Cardiac fibroblast (primary cell): ENCODE measurements at regions not wholly inside any gene's neighbourhood (a gene's known extent, or its start where the extent isn't known, plus 50 kb on each side); places are given as distances from the start of the nearest gene placed in this dataset.

Experiments used
- DNase-seq, 2 donors: peaks; one replicate each; pipeline versions ENCODE4 v3.0.0 to v3.0.0-alpha.2; 2010; ENCODE audit warnings: low read depth in 2 of 2
- H3K4me3 ChIP-seq, 2 donors: replicated peaks in 1 of 2; 1 replicate in 1 of 2; 2 replicates in 1 of 2; pipeline ENCODE4 v1.5.1; 2011; ENCODE audit warnings: low read depth in 2 of 2, low read length in 2 of 2, mild to moderate bottlenecking in 2 of 2, moderate library complexity in 1 of 2
- TF ChIP-seq, protein P1 (sequence below): IDR thresholded peaks from one replicate; pipeline ENCODE4 v1.5.1; 2011; ENCODE audit warnings: low read depth, mild to moderate bottlenecking, low read length, inconsistent platforms

DNA sequence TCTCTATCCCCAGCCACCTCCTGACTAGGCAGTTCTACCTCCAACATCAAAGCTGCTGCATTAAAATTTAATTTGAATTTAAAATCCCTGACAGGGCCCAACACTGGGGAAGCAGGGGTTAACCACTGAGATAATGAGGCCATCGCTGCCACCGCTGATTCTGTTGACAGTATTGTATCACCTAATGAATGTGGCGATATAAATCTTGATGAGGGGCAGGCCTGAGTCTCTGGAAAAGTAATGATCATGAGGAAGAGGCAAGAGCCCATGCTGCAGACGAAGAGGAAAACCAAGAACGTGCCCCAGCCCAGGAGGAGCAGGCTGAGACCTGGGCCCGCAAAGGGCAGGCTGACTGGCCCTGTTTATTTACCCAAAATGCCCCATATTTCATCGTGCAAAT, 251.4 kb upstream of the ZFHX3 start:
- DNase-seq = no peak
- no peak overlapping the region for H3K4me3 ChIP-seq
- TF ChIP-seq, protein P1, sequence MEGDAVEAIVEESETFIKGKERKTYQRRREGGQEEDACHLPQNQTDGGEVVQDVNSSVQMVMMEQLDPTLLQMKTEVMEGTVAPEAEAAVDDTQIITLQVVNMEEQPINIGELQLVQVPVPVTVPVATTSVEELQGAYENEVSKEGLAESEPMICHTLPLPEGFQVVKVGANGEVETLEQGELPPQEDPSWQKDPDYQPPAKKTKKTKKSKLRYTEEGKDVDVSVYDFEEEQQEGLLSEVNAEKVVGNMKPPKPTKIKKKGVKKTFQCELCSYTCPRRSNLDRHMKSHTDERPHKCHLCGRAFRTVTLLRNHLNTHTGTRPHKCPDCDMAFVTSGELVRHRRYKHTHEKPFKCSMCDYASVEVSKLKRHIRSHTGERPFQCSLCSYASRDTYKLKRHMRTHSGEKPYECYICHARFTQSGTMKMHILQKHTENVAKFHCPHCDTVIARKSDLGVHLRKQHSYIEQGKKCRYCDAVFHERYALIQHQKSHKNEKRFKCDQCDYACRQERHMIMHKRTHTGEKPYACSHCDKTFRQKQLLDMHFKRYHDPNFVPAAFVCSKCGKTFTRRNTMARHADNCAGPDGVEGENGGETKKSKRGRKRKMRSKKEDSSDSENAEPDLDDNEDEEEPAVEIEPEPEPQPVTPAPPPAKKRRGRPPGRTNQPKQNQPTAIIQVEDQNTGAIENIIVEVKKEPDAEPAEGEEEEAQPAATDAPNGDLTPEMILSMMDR = no peak

DNA sequence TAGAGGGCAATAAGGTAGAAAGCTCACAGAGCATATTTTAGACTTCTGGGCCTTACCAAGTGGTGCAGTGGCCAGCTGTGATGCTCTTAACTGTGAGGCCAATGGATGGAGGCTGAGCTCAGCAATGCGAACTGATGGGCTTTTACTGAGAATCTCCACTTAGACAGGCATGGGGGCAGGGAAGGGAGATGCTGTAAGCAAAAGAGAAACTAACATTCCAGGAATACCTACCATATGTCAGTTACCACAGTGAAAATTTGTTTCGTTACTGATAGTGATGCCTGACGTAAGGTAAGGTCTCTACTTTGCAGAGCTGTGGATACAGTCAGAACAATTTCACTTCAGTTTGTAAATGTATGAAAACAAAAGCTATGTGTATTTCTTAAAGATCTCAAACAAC, 250.6 kb upstream of the ZFHX3 start:
- TF ChIP-seq, protein P1 = no peak
- H3K4me3 ChIP-seq = no peak overlapping the region
- DNase-seq = peak; percentile 5

GRCh38 chr16:73290258-73290657, 242.3 kb upstream of the ZFHX3 start:
- DNase-seq = no peak
- TF ChIP-seq, protein P1 = no peak

DNA sequence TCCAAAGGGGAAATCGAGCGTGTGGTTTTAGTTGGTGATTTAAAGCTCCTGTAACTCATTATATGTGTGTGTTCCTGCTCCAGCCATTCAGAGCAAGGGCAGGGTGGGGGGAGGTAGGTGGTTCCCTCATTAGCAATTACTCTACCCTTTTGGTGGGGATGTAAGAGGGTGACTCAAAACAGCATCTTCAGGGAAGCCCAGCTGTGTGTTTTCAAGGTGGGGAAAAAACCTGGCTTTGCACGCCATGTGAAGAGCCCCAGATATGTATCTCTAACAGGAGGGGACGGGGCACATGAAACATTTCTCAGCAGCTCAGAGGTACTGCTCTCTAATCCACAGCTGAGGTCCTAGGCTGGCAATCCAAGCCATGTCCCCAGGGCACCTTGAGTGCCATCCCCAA, 241.3 kb upstream of the ZFHX3 start:
- no peak for DNase-seq
- no peak overlapping the region for H3K4me3 ChIP-seq
- TF ChIP-seq, protein P1 = no peak

More at GRCh38 chr16:73290258-73290657, 242.3 kb upstream of the ZFHX3 start:
- no peak overlapping the region for H3K4me3 ChIP-seq

- DNase-seq = peak in 1 of 2 donors; percentile 4
- H3K4me3 ChIP-seq = no peak overlapping the region
- TF ChIP-seq, protein P1 = no peak
Observed at GRCh38 chr16:73288520-73288919, 240.6 kb upstream of the ZFHX3 start.

- DNase-seq = no peak
- TF ChIP-seq, protein P1 = no peak
- no peak overlapping the region for H3K4me3 ChIP-seq
Observed at GRCh38 chr16:73287859-73288405, 240.0 kb upstream of the ZFHX3 start.
